Fibroblast of skin of right quadriceps (primary cell): ENCODE measurements at regions not wholly inside any gene's neighbourhood (a gene's known extent, or its start where the extent isn't known, plus 50 kb on each side); places are given as distances from the start of the nearest gene placed in this dataset.

ENCODE experiments used
- DNase-seq: peaks from one replicate; pipeline ENCODE4 v3.0.0-alpha.2; 2013

GRCh38 chr4:3853388-3854035 is 87.3 kb downstream of the ADRA2C start:
- DNase-seq, result no peak

- DNase-seq, result no peak
These were observed 88.5 kb downstream of the ADRA2C start for GRCh38 chr4:3854661-3855060.

GRCh38 chr4:3855646-3856045 is 89.5 kb downstream of the ADRA2C start:
- DNase-seq, result no peak

GRCh38 chr4:3856604-3857204 is 90.5 kb downstream of the ADRA2C start:
- DNase-seq, result no peak

GRCh38 chr4:3857269-3857926 is 91.2 kb downstream of the ADRA2C start:
- no peak for DNase-seq

- DNase-seq, result no peak
These were observed 92.0 kb downstream of the ADRA2C start for GRCh38 chr4:3858046-3858730.

- no peak for DNase-seq
These were observed 92.7 kb downstream of the ADRA2C start for GRCh38 chr4:3858765-3859388.

- DNase-seq, result no peak
These were observed 93.4 kb downstream of the ADRA2C start for GRCh38 chr4:3859571-3859970.

- no peak for DNase-seq
These were observed 94.1 kb downstream of the ADRA2C start for GRCh38 chr4:3860061-3860912.

GRCh38 chr4:3860913-3861636 is 94.9 kb downstream of the ADRA2C start:
- DNase-seq, result no peak

- no peak for DNase-seq
These were observed 95.8 kb downstream of the ADRA2C start for GRCh38 chr4:3861720-3862639.

- no peak for DNase-seq
These were observed 96.6 kb downstream of the ADRA2C start for GRCh38 chr4:3862640-3863420.

GRCh38 chr4:3863841-3864741 is 97.9 kb downstream of the ADRA2C start:
- DNase-seq, result no peak

GRCh38 chr4:3864742-3865721 is 98.8 kb downstream of the ADRA2C start:
- no peak for DNase-seq

- DNase-seq, result no peak
These were observed 100.0 kb downstream of the ADRA2C start for GRCh38 chr4:3865986-3866812.

GRCh38 chr4:3866813-3867129 is 100.6 kb downstream of the ADRA2C start:
- no peak for DNase-seq
